Ectodermal cell (in vitro differentiated cells): ENCODE measurements at regions not wholly inside any gene's neighbourhood (a gene's known extent, or its start where the extent isn't known, plus 50 kb on each side); places are given as distances from the start of the nearest gene placed in this dataset.
"Not testable (repeated sequence)": the region's sequence is repeated elsewhere in the genome, so short reads cannot be mapped to it uniquely, and the experiment has no call there.

Experiments
- H3K27ac ChIP-seq: 2 replicates; pipeline ENCODE4 v1.7.0; 2013; ENCODE audit warnings: mild to moderate bottlenecking, low read depth, low read length; ENCODE audit not compliant: insufficient read depth, poor library complexity, severe bottlenecking
- H3K27me3 ChIP-seq: 2 replicates; pipeline ENCODE4 v1.7.0; 2013; ENCODE audit warnings: mild to moderate bottlenecking, low read length; ENCODE audit not compliant: insufficient read depth, control insufficient read depth, poor library complexity, severe bottlenecking
- H3K36me3 ChIP-seq: one replicate; pipeline ENCODE4 v1.7.0; 2013; ENCODE audit warnings: low read length; ENCODE audit not compliant: control insufficient read depth, insufficient read depth
- H3K4me1 ChIP-seq: one replicate; pipeline ENCODE4 v1.7.0; 2013; ENCODE audit warnings: low read length; ENCODE audit not compliant: control insufficient read depth, insufficient read depth
- H3K4me3 ChIP-seq: 2 replicates; pipeline ENCODE4 v1.7.0; 2013; ENCODE audit warnings: low read depth, low read length, control low read depth; ENCODE audit not compliant: insufficient read depth
- H3K9me3 ChIP-seq: 2 replicates; pipeline ENCODE4 v1.7.0; 2013; ENCODE audit warnings: mild to moderate bottlenecking, low read length, moderate library complexity; ENCODE audit not compliant: control insufficient read depth
- WGBS, 2 experiments: methylation state at CpG; one replicate each; pipeline ENCODE4 v1.1.7; 2013; ENCODE audit warnings: missing lambda C conversion rate in 2 of 2; 5-methylcytosine and 5-hydroxymethylcytosine counted together

DNA sequence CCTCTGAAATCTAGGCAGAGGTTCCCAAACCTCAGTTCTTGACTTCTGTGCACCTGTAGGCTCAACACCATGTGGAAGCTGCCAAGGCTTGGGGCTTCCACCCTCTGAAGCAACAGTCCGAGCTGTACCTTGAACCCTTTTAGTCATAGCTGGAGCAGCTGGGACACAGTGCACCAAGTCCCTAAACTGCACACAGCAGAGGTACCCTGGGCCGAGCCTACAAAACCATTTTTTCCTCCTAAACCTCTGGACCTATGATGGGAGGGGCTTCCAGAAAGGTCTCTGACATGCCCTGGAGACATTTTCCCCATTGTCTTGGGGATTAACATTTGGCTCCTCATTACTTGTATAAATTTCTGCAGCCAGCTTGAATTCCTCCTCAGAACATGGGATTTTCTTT is 168.8 kb downstream of the TLE3 start:
- not testable (repeated sequence) for H3K4me1 ChIP-seq, H3K27me3 ChIP-seq, H3K27ac ChIP-seq, H3K9me3 ChIP-seq, H3K4me3 ChIP-seq, H3K36me3 ChIP-seq
- 89 to 95% methylated on average over 2 of the region's 2 CpGs for WGBS, 2 experiments

DNA sequence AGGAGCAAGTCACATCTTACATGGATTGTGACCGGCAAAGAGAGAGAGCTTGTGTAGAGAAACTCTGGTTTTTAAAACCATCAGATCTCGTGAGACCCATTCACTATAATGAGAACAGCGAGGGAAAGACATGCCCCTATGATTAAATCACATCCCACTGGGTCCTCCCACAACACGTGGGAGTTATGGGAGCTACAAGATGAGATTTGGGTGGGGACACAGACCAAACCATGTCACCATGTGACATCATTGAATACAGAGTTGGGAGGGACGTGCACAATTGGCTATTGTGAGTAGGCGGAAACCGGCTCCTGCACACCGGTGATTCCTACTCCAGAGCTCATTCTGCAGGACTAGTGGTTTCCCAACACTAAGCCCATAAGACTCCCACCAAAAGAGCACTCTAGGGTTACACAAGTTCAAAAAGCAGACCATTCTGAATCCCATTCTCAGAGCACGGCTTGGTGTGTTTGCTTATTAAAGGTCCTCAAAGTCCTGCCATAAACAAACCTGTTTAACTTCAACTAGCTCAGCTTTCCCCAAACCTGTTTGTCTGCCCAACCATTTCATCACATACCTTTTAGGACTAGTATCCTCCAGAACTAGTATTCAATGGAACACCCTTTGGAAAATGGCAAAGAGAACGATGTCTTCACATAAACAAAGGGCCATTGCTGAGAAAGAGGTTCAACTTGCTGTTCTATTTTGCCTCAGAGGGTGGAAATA is 167.6 kb downstream of the TLE3 start:
- no peaks in the 10 kb centered on the region for H3K36me3 ChIP-seq
- peaks cover 4% of the 10 kb centered on the region for H3K9me3 ChIP-seq
- WGBS, 2 experiments, result 89 to 91% methylated on average over 10 of the region's 10 CpGs
- no peak overlapping the region for H3K4me3 ChIP-seq
- H3K27ac ChIP-seq, result no peak overlapping the region
- no peaks in the 10 kb centered on the region for H3K27me3 ChIP-seq
- H3K4me1 ChIP-seq, result peaks cover 4% of the 10 kb centered on the region

DNA sequence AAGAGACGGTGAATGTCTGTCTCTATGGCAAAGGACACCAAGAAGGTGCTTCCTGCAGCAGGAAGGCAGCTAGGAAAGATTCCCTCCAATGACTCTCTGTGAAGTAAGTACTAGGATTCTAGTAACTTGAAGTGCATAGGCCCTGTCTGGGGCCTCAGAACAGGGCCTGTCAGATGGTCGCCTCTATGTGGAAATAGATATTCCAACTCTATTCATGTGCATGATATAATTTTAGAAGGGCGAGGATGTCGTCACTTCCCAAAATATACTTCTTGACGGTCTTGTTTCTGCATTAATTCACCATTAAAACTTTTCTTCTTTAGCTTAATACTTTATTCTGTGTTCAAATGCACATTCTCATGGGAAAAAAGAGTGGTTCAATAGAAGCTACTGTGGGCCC is 167.0 kb downstream of the TLE3 start:
- Histone ChIP-seq H3K27me3 (no peaks in the 10 kb centered on the region), H3K27ac (no peak overlapping the region)
- WGBS, 2 experiments, result 94 to 98% methylated on average over 4 to 5 of the region's 5 CpGs

DNA sequence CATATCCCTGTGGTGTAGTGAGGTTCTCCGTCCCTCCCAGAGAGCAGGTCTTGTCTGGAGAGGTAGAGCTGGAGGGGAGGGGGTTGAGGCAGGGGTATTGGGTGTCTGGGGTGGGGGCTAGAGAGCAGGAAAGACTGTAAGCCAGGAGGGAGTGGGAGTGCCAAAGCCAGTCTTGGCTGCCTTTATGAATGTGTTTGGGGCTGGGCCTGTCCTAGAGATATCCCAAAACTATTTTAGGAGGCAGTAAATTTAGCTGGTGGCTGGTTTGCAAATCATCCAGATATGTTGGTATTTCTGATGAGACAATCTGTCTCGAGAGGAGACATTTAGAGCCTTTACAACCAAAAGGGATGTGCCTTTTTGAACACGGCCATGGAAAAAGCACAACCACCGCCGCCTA is 166.6 kb downstream of the TLE3 start:
- no peaks in the 10 kb centered on the region for H3K27me3 ChIP-seq
- no peaks in the 10 kb centered on the region for H3K36me3 ChIP-seq
- H3K4me3 ChIP-seq, result no peak overlapping the region
- peaks cover 2% of the 10 kb centered on the region for H3K4me1 ChIP-seq
- WGBS, 2 experiments, result 94 to 95% methylated on average over 5 of the region's 5 CpGs
- H3K9me3 ChIP-seq, result peaks cover 4% of the 10 kb centered on the region
- H3K27ac ChIP-seq, result no peak overlapping the region

More for the DNA sequence above, 167.0 kb downstream of the TLE3 start:
- Histone ChIP-seq H3K4me3 (no peak overlapping the region), H3K36me3 (no peaks in the 10 kb centered on the region), H3K9me3 (peaks cover 4% of the 10 kb centered on the region), H3K4me1 (peaks cover 4% of the 10 kb centered on the region)

DNA sequence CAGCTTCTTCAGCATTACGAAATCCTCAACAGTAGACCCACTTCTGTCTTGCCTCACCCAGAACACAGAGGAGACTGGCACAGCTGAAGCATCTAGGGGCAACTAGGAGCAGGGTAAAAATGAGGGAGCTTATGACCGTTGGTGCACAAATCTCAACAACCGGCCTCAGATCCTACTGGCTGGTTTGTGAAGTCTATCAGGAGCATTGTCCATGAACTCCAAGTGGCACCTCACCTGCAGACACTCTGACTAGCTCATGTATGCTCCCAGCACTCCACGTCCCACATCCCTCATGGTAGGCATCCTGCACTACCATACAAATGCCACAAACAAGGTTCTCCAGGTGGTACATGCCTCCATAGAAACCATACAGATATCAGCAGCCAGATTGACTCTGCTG is 163.1 kb downstream of the TLE3 start:
- Histone ChIP-seq H3K36me3 (no peaks in the 10 kb centered on the region), H3K27me3 (no peaks in the 10 kb centered on the region), H3K9me3 (peaks cover 4% of the 10 kb centered on the region), H3K4me1 (peaks cover 5% of the 10 kb centered on the region), H3K27ac (no peak overlapping the region), H3K4me3 (no peak overlapping the region)
- 95 to 96% methylated on average over 4 of the region's 4 CpGs for whole genome bisulfite sequencing, 2 experiments

DNA sequence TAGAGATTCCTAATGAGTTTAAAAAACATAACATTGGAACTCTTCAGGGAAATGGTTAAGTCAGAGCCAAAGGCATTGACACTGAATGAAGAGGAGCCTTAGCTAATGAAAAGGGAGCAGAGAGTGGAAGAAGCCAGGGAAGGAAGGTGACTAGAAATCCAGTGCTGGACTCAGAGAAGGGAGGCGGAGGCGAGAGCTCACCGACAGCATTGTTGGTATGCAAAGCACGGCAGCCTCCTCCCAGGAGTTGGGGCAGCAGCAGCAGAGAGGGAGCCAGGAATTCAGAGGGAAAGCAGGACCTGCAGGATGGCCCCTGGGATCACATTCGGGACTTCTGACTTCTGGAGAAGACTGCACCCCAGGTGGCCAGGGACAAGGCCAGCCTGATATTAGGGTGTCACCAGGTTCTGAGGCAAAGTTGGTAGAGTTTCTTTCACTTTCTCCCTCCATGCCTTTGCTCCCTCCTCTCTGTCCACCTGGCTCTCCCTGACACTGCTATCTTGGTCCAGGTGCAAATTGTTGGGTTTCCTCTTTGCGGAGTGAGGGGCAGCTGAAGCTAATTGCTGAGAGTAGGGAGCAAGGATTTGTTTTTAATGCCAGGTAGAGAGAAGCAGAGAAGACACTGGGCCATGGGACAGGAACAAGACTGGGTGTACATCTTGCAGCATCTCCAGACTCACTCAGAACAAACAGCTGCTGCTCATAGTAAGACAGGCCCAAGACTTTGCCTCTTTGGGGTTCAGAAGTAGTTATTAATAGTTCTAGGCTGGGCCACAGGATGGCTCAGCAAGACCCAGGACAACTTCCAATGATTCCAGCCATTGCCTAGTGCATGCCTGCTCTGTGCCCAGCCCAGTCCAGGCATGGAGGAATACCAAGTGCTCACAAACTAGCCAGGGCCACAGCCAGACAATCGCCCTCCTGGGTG is 157.9 kb downstream of the TLE3 start:
- Histone ChIP-seq H3K27ac (no peak overlapping the region), H3K27me3 (no peaks in the 10 kb centered on the region)
- 24 to 29% methylated on average over 7 of the region's 7 CpGs for WGBS, 2 experiments

DNA sequence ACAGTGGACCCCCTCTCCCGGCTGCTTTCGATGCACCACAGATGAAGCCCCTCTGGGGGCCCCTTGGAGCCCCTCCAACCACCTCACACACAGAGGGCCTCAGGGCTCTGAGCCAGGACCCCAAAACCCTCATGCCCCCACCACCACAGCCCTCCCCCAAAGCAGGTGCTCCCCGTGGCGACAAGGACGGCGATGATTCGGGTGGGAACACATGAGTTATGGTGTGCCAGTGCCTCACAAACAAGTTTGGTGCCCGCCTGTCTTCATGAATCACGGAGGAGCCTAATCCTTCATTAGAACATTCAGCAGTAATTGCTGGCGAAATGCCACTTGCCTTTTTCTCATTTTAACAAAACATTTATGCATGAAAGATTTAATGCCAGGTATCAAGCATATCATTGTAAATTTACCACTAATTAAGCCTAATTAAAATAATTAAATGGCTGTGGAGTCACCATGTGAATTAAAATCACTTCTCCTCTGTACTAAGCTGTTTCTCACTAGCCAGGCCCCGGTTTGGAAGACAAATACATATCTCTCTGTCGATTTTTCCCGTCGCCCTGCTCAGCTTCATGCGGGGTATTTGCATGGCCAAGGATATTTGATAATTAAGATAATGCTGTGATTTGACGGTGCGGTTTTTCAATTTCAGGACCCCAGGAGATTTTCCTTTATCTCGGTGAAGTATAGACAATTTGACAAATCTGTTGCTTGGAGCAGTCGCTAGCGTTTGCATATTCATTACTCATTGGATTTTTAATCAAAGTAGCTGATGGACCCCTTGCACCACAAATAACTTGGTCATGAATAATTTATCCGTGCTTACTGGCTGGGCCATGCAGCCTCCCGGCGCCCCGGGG is 157.0 kb downstream of the TLE3 start:
- no peaks in the 10 kb centered on the region for H3K9me3 ChIP-seq
- no peak overlapping the region for H3K27ac ChIP-seq
- WGBS, 2 experiments, result 94 to 95% methylated on average over 24 of the region's 24 CpGs
- H3K36me3 ChIP-seq, result no peaks in the 10 kb centered on the region
- peaks cover 13% of the 10 kb centered on the region for H3K4me1 ChIP-seq
- H3K4me3 ChIP-seq, result no peak overlapping the region
- no peaks in the 10 kb centered on the region for H3K27me3 ChIP-seq

More for the DNA sequence above, 157.9 kb downstream of the TLE3 start:
- H3K4me1 ChIP-seq, result peaks cover 13% of the 10 kb centered on the region
- H3K36me3 ChIP-seq, result no peaks in the 10 kb centered on the region
- H3K4me3 ChIP-seq, result no peak overlapping the region
- no peaks in the 10 kb centered on the region for H3K9me3 ChIP-seq

DNA sequence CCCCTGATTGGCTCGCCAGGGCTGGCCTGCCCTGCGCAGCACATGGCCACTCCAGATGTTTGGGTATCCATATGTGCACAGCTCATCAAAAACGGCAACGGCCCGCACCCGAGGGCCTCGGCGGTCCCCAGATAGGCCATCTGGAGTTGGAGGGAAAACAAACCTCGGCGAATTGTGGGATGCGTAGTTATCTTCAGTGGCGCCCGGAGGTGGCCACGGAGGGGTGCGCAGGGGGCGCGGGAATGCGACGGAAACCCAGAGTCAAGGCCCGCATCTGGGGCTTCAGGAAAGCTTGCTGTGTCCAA is 156.5 kb downstream of the TLE3 start:
- no peak overlapping the region for H3K4me3 ChIP-seq
- no peaks in the 10 kb centered on the region for H3K36me3 ChIP-seq
- no peak overlapping the region for H3K27ac ChIP-seq
- H3K27me3 ChIP-seq, result no peaks in the 10 kb centered on the region
- no peaks in the 10 kb centered on the region for H3K9me3 ChIP-seq
- WGBS, 2 experiments, result 94 to 96% methylated on average over 20 of the region's 20 CpGs
- H3K4me1 ChIP-seq, result peaks cover 13% of the 10 kb centered on the region

DNA sequence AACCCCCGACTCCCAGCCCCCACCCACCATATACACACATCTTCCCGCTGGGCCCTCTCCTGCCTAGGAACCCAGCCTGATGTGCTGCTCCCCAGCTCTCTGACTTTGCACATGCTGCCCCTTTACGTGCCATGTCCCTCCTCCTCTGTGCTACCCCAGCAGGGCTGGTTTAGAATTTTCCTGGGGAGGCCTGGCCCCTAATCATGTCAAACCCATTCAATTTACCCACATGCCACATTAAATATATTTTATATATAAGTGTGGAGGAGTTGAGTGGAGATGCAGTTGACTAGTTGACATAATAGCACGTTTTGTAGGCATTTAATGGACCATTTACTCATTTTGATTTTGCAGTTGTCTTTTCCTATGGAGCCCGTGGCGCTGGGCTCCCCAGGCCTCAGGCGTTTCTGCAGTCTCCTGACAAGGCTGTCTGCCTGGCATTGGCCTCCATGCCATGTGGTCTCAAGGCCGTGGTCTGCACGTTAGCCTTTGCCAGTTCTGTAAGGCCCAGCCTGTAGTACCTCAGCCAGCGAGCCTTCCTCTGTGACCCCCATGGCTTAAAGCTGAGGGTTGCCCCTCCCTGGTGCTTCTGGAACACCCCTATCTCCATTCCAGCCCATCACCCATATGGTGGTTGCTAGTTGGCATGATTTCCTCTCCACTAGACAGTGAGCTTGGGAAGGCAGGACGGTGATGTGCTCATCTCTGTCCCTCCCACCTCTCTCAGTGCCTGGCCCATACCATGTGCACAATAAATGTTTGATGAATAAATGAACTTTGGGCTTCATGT is 155.8 kb downstream of the TLE3 start:
- Histone ChIP-seq H3K36me3 (no peaks in the 10 kb centered on the region), H3K9me3 (no peaks in the 10 kb centered on the region), H3K4me1 (peaks cover 13% of the 10 kb centered on the region), H3K4me3 (no peak overlapping the region), H3K27ac (no peak overlapping the region), H3K27me3 (no peaks in the 10 kb centered on the region)
- WGBS, 2 experiments, result 90 to 91% methylated on average over 11 of the region's 11 CpGs
